ENCODE measurements at regions not wholly inside any gene's neighbourhood (a gene's known extent, or its start where the extent isn't known, plus 50 kb on each side); places are given as distances from the start of the nearest gene placed in this dataset.
"Not testable (repeated sequence)": the region's sequence is repeated elsewhere in the genome, so short reads cannot be mapped to it uniquely, and the experiment has no call there.

- Histone ChIP-seq H3K9me3 (replicated peaks; ENCODE audit: control insufficient read depth, low read depth, low read length) (peaks cover 18% of the 10 kb centered on the region), H3K36me3 (ENCODE audit: control insufficient read depth, insufficient read depth, low read length) (no peaks in the 10 kb centered on the region), H3K27ac (ENCODE audit: low read length) (no peak overlapping the region), H3K27me3 (ENCODE audit: control insufficient read depth, insufficient read depth, low read length) (no peaks in the 10 kb centered on the region), H3K4me1 (ENCODE audit: control insufficient read depth, insufficient read depth, low read length) (no peaks in the 10 kb centered on the region), H3K4me3 (ENCODE audit: low read length) (no peak overlapping the region)
- DNase-seq, result no peak
- WGBS (ENCODE audit: insufficient coverage), result no CpG with 5 or more reads among the region's 2 CpGs
These were observed 490.3 kb upstream of the IRAK1BP1 start for GRCh38 chr6:78377056-78377455.

DNA sequence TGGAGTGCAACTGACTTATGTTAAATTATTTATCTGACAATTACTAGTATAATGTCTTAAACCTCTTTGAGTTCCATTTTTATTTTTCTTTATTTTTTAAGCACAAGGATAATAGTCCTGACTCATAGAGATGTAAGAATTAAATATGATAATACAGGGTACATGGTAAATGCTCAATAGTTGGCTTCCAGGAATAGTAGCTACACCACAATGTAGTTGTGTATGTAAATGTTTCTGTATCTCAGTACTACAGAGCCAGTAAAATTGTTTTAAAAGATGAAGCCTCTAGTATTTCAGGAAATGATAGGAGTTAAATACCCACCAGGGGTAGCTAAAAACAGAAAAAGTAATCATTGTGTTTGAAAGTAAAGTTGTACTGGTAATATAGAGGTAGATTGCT lies 487.4 kb upstream of the IRAK1BP1 start:
- H3K4me1 ChIP-seq (ENCODE audit: control insufficient read depth, insufficient read depth, low read length), result no peaks in the 10 kb centered on the region
- H3K4me3 ChIP-seq (ENCODE audit: low read length), result no peak overlapping the region
- H3K27me3 ChIP-seq (ENCODE audit: control insufficient read depth, insufficient read depth, low read length), result no peaks in the 10 kb centered on the region
- peaks cover 12% of the 10 kb centered on the region for H3K9me3 ChIP-seq (replicated peaks; ENCODE audit: control insufficient read depth, low read depth, low read length)
- no peaks in the 10 kb centered on the region for H3K36me3 ChIP-seq (ENCODE audit: control insufficient read depth, insufficient read depth, low read length)
- H3K27ac ChIP-seq (ENCODE audit: low read length), result no peak overlapping the region
- DNase-seq, result no peak

DNA sequence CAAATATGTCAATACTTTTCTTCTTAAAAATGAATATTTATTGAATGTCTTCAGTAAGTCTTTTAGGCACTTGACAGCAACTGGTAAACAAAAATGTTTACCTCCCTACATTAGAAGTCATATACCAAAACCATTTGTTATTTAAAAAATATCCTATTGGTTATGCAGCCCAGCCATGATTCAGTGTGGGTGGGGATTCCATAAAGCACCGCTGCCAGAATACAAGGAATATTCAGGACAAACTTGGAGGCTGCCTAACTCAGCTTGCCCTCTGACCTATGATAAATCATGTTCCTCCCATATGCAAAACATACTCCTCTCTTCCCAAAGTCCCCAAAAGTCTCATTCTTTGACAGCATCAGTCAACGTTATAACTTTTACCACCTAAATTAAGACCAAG lies 486.8 kb upstream of the IRAK1BP1 start:
- no CpG with 5 or more reads among the region's 2 CpGs for WGBS (ENCODE audit: insufficient coverage)
- no peaks in the 10 kb centered on the region for H3K36me3 ChIP-seq (ENCODE audit: control insufficient read depth, insufficient read depth, low read length)
- DNase-seq, result no peak

GRCh38 chr6:78383968-78384367 lies 483.4 kb upstream of the IRAK1BP1 start:
- DNase-seq, result no peak
- H3K9me3 ChIP-seq (replicated peaks; ENCODE audit: control insufficient read depth, low read depth, low read length), result peaks cover 10% of the 10 kb centered on the region
- no peaks in the 10 kb centered on the region for H3K27me3 ChIP-seq (ENCODE audit: control insufficient read depth, insufficient read depth, low read length)
- no peak overlapping the region for H3K4me3 ChIP-seq (ENCODE audit: low read length)
- no CpG with 5 or more reads among the region's 2 CpGs for WGBS (ENCODE audit: insufficient coverage)
- H3K27ac ChIP-seq (ENCODE audit: low read length), result no peak overlapping the region
- no peaks in the 10 kb centered on the region for H3K36me3 ChIP-seq (ENCODE audit: control insufficient read depth, insufficient read depth, low read length)
- no peaks in the 10 kb centered on the region for H3K4me1 ChIP-seq (ENCODE audit: control insufficient read depth, insufficient read depth, low read length)

More for the DNA sequence above, 486.8 kb upstream of the IRAK1BP1 start:
- H3K27me3 ChIP-seq (ENCODE audit: control insufficient read depth, insufficient read depth, low read length), result no peaks in the 10 kb centered on the region
- no peaks in the 10 kb centered on the region for H3K4me1 ChIP-seq (ENCODE audit: control insufficient read depth, insufficient read depth, low read length)
- H3K4me3 ChIP-seq (ENCODE audit: low read length), result no peak overlapping the region
- no peak overlapping the region for H3K27ac ChIP-seq (ENCODE audit: low read length)
- H3K9me3 ChIP-seq (replicated peaks; ENCODE audit: control insufficient read depth, low read depth, low read length), result peaks cover 12% of the 10 kb centered on the region

DNA sequence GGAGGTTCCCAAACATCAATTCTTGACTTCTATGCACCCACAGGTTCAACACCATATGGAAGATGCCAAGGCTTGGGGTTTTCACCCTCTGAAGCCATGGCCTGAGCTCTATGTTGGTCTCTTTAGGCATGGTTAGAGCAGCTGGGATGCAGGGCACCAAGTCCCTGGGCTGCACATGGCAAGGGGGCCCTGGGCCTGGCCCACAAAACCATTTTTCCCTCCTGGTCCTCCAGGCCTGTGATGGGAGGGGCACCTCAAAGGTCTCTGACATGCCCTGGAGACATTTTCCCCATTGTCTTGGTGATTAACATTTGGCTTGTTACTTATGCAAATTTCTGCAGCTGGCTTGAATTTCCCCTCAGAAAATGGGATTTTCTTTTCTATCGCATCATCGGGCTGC lies 480.5 kb upstream of the IRAK1BP1 start:
- H3K4me1 ChIP-seq (ENCODE audit: control insufficient read depth, insufficient read depth, low read length); H3K27me3 ChIP-seq (ENCODE audit: control insufficient read depth, insufficient read depth, low read length); H3K9me3 ChIP-seq (replicated peaks; ENCODE audit: control insufficient read depth, low read depth, low read length); H3K27ac ChIP-seq (ENCODE audit: low read length); H3K36me3 ChIP-seq (ENCODE audit: control insufficient read depth, insufficient read depth, low read length); H3K4me3 ChIP-seq (ENCODE audit: low read length); DNase-seq: not testable (repeated sequence)
- 100% methylated on average over 2 of the region's 2 CpGs for WGBS (ENCODE audit: insufficient coverage)

- Histone ChIP-seq H3K4me1 (ENCODE audit: control insufficient read depth, insufficient read depth, low read length) (no peaks in the 10 kb centered on the region), H3K9me3 (replicated peaks; ENCODE audit: control insufficient read depth, low read depth, low read length) (peaks cover 7% of the 10 kb centered on the region), H3K4me3 (ENCODE audit: low read length) (no peak overlapping the region), H3K27ac (ENCODE audit: low read length) (no peak overlapping the region), H3K27me3 (ENCODE audit: control insufficient read depth, insufficient read depth, low read length) (no peaks in the 10 kb centered on the region), H3K36me3 (ENCODE audit: control insufficient read depth, insufficient read depth, low read length) (no peaks in the 10 kb centered on the region)
- WGBS (ENCODE audit: insufficient coverage), result no CpG with 5 or more reads among the region's 1 CpG
- DNase-seq, result no peak
These were observed 477.3 kb upstream of the IRAK1BP1 start for GRCh38 chr6:78390066-78390465.

- Histone ChIP-seq H3K36me3 (ENCODE audit: control insufficient read depth, insufficient read depth, low read length) (no peaks in the 10 kb centered on the region), H3K27me3 (ENCODE audit: control insufficient read depth, insufficient read depth, low read length) (no peaks in the 10 kb centered on the region), H3K4me3 (ENCODE audit: low read length) (no peak overlapping the region), H3K4me1 (ENCODE audit: control insufficient read depth, insufficient read depth, low read length) (no peaks in the 10 kb centered on the region), H3K9me3 (replicated peaks; ENCODE audit: control insufficient read depth, low read depth, low read length) (no peaks in the 10 kb centered on the region), H3K27ac (ENCODE audit: low read length) (no peak overlapping the region)
- DNase-seq, result no peak
- WGBS (ENCODE audit: insufficient coverage), result no CpG with 5 or more reads among the region's 3 CpGs
These were observed 469.9 kb upstream of the IRAK1BP1 start for GRCh38 chr6:78397499-78397898.

DNA sequence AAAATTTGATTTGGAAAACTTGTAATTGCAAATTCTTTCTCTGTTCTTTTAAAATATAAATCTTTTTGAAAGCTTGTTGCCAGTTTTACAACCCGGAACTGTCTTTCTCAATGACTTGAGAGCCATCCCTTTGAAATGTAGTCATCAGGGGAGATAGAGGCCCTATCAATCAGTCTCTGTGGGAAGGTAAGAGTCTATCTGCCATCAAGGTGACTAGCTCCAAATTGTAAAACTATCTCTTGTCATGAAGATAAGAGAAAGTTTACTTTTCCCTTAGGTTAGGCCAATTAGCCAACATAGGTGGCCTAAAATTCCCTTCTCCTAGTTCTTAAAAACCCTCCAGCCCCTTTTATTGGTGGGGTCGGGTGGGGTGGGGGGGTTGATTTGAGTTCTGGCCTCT lies 469.1 kb upstream of the IRAK1BP1 start:
- DNase-seq, result no peak
- no peaks in the 10 kb centered on the region for H3K36me3 ChIP-seq (ENCODE audit: control insufficient read depth, insufficient read depth, low read length)
- H3K9me3 ChIP-seq (replicated peaks; ENCODE audit: control insufficient read depth, low read depth, low read length), result no peaks in the 10 kb centered on the region
- no peak overlapping the region for H3K4me3 ChIP-seq (ENCODE audit: low read length)
- no CpG with 5 or more reads among the region's 2 CpGs for WGBS (ENCODE audit: insufficient coverage)
- no peak overlapping the region for H3K27ac ChIP-seq (ENCODE audit: low read length)
- no peaks in the 10 kb centered on the region for H3K27me3 ChIP-seq (ENCODE audit: control insufficient read depth, insufficient read depth, low read length)
- no peaks in the 10 kb centered on the region for H3K4me1 ChIP-seq (ENCODE audit: control insufficient read depth, insufficient read depth, low read length)

DNA sequence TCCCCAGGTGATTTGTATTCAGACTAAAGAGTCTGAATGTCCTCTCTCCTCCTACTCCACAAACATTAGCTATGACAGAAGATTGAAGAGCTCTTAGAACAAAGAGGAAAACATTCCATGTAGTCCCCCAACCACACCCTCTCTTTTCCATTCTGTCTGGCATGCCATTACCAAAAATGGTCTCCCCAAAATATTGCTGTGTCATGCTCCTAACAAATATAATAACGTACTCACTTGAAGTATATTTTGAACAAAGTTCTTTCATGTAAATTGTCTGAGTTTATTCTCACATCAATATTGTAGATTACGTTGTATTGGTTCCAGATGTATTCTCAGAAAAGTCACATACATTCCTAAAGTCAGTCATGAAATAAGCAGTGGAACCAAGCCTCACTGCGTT lies 467.3 kb upstream of the IRAK1BP1 start:
- Histone ChIP-seq H3K4me3 (ENCODE audit: low read length) (no peak overlapping the region), H3K27ac (ENCODE audit: low read length) (no peak overlapping the region), H3K27me3 (ENCODE audit: control insufficient read depth, insufficient read depth, low read length) (no peaks in the 10 kb centered on the region), H3K36me3 (ENCODE audit: control insufficient read depth, insufficient read depth, low read length) (no peaks in the 10 kb centered on the region), H3K9me3 (replicated peaks; ENCODE audit: control insufficient read depth, low read depth, low read length) (no peaks in the 10 kb centered on the region), H3K4me1 (ENCODE audit: control insufficient read depth, insufficient read depth, low read length) (no peaks in the 10 kb centered on the region)
- WGBS (ENCODE audit: insufficient coverage), result 90% methylated on average over 1 of the region's 3 CpGs
- no peak for DNase-seq

- no peaks in the 10 kb centered on the region for H3K27me3 ChIP-seq (ENCODE audit: control insufficient read depth, insufficient read depth, low read length)
- DNase-seq, result no peak
- H3K4me1 ChIP-seq (ENCODE audit: control insufficient read depth, insufficient read depth, low read length), result no peaks in the 10 kb centered on the region
- no peaks in the 10 kb centered on the region for H3K36me3 ChIP-seq (ENCODE audit: control insufficient read depth, insufficient read depth, low read length)
- H3K9me3 ChIP-seq (replicated peaks; ENCODE audit: control insufficient read depth, low read depth, low read length), result peaks cover 3% of the 10 kb centered on the region
- H3K27ac ChIP-seq (ENCODE audit: low read length), result no peak overlapping the region
- no CpG with 5 or more reads among the region's 1 CpG for WGBS (ENCODE audit: insufficient coverage)
- no peak overlapping the region for H3K4me3 ChIP-seq (ENCODE audit: low read length)
These were observed 440.0 kb upstream of the IRAK1BP1 start for GRCh38 chr6:78427386-78427785.

DNA sequence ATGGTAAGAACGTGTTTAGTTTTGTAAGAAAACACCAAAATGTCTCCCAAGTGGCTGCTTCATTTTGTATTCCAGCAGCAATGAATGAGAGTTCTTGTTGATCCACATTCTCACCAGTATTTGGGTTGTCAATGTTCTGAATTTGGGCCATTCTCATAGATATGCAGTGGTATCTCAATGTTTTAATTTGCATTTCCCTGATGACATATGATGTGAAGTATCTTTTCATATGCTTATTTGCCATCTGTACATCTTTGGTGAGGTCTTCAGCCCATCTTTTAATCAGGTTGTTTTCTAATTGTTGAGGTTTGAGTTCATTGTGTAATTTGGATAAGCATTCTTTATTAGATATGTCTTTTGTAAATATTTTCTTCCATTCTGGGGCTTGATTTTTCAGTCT lies 436.8 kb upstream of the IRAK1BP1 start:
- no peak overlapping the region for H3K4me3 ChIP-seq (ENCODE audit: low read length)
- H3K9me3 ChIP-seq (replicated peaks; ENCODE audit: control insufficient read depth, low read depth, low read length), result no peaks in the 10 kb centered on the region
- no peak for DNase-seq
- no peak overlapping the region for H3K27ac ChIP-seq (ENCODE audit: low read length)
- no peaks in the 10 kb centered on the region for H3K27me3 ChIP-seq (ENCODE audit: control insufficient read depth, insufficient read depth, low read length)
- WGBS (ENCODE audit: insufficient coverage), result no CpG with 5 or more reads among the region's 1 CpG
- no peaks in the 10 kb centered on the region for H3K4me1 ChIP-seq (ENCODE audit: control insufficient read depth, insufficient read depth, low read length)
- no peaks in the 10 kb centered on the region for H3K36me3 ChIP-seq (ENCODE audit: control insufficient read depth, insufficient read depth, low read length)
